T47D (cell line): ENCODE measurements at regions not wholly inside any gene's neighbourhood (a gene's known extent, or its start where the extent isn't known, plus 50 kb on each side); places are given as distances from the start of the nearest gene placed in this dataset.

Source experiments
- DNase-seq, 2 experiments: peaks; one replicate each; pipeline versions ENCODE4 v3.0.0 to v3.0.0-alpha.2; 2011 to 2012; ENCODE audit warnings: low read depth in 1 of 2, low spot score in 1 of 2
- JUND ChIP-seq: IDR thresholded peaks from 2 replicates; pipeline ENCODE4 v1.6.1; 2012; ENCODE audit warnings: low read depth
- in situ Hi-C: cut with HindIII; loops from 2 replicates; pipeline ENCODE4 v1.10.0; 2016; ENCODE audit warnings: low sequenced_read_pairs, low pct_unique_long_range_greater_than_20kb

DNA sequence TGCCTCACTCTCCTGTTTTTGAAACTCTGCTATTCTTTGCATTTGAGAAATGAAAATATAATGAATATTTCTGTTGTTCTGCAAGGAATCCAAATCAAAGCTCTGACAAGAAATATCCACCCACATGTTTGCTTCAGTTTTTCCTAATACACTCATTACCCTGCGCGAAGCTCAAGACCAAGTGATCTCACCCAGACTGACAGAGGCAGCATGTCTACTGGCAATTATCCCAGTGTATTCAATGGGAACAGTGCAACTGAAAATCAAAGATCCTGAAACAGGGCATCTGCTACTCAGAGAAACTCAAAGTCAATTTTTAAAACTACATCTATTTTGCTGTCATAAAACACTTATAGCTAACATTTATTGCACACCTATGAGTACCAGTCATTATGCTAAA is 321.0 kb upstream of the LRRC7 start:
- TF ChIP-seq JUND = no peak
- no peak for DNase-seq
- in situ Hi-C loops = no loop called here

DNA sequence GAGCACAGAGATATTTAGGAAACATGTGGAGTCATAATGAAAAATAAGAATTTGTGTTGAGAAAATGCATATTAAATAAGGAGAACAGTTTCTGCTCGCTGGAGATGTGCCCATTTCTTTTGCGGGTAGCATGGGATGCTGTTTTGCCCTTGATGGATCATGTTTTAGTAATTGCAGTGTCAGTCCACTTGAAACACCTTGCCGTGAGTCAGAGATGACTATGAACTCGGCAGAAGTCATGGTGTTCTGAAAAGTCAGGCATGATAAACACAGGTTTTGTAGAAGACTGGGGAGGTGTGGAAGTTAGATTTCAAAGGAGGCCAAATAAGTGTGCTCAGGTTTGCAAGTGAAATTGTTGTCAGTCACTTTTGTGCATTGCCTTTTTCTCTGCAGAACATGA is 315.0 kb upstream of the LRRC7 start:
- in situ Hi-C loops = no loop called here
- DNase-seq = no peak
- TF ChIP-seq JUND = no peak

DNA sequence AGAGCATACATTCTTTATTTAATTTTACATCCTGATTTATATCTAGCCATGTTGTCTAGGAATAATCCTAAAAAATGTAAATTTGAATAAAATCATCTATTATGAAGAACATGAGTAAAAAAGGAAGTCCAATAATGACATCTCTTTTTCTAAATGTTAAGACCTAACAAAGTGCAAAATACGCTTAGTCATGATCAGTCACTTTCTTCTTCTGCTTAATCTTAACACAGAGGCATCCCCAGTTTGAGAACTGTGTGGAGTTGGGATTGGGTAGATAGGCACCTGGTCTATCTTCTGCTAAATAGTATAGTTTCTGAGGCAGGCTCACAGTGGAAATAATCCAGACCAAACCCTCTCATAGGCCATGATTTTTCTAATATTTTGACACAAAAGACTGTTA is 311.7 kb upstream of the LRRC7 start:
- DNase-seq = no peak
- TF ChIP-seq JUND = no peak
- in situ Hi-C loops = no loop called here

DNA sequence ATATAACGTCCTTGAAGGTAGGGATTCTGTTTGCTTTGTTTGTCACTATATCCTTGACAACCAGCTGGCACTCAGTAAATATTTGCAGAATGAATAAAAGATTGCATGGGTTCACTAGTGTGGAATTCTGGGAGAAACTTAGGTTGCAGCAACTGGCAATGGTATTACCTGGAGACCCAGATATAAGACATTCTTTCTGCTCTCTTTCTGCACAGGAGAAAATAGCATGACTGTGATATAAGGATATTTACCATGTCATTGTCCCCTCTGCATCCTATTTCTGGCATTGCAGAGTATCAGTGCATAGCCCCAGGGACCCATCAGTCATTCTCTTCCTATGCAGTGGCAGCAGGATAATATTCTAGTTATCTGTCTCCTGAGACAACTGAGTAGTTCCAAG is 308.9 kb upstream of the LRRC7 start:
- in situ Hi-C loops = no loop called here

DNA sequence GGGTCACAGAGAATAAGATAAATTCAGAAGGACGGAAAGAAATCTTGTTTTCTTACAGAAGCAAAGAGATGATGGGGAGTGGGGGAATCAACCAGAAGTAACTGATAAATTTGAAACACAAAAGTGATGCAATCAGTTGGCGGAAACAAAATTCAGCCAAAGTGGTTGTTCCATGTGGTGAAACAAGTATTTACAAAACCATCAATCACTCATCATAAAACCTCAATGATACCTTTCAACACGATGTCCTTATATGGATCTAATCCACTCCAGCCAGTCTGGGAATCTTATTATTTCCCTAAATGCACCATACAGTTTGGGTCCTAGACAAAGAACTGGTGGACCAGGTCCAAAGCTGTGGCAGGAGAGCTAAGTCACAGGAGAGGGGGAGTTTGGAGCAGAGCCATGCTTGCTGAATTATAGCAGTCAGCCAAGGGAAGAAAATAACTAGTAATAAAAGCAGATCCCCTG is 303.8 kb upstream of the LRRC7 start:
- no peak for DNase-seq
- TF ChIP-seq JUND = no peak
- in situ Hi-C loops = no loop called here

More for the DNA sequence above, 308.9 kb upstream of the LRRC7 start:
- DNase-seq = no peak
- TF ChIP-seq JUND = no peak

DNA sequence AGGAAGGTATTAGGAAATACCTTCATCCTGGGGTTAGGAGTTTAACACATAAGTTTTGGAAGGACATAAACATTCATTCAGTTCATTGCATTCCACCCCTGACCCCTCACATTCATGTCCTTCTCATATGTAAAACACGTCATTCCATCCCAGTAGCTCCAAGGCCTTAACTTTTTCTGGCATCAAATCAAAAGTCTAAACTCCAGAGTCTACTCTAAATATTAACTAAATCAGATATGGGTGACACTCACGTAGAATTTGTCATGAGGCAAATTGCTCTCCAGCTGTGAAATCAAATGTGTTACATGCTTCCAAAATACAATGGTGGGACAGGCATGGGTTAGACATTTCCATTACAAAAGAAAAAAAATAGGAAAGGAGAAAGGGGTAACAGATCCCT is 298.2 kb upstream of the LRRC7 start:
- DNase-seq = no peak
- in situ Hi-C loops = no loop called here
- no peak for TF ChIP-seq JUND

DNA sequence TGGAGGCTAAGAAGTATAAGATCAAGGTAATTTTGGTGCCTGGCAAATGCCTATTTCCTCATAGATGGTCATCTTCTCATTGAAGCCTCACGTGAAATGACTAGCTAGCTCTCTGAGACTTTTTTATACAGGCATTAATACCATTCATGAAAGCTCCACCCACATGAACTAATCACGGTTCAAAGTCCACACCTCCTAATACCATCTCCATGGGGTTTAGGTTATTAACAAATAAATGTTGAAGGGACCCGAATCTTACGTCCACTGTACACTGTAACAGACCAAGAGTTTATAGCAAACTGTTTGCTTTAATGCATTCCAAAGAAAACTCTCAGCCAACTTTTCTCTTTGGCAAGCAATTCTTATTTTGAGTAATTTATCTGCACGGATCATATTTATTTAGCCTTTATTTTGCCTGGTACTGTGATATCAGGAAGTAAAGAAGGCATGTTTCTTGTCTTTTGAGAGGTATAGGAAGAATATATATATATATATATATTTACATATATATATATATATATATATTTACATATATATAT is 296.1 kb upstream of the LRRC7 start:
- no peak for DNase-seq
- in situ Hi-C loops = no loop called here
- no peak for TF ChIP-seq JUND

DNA sequence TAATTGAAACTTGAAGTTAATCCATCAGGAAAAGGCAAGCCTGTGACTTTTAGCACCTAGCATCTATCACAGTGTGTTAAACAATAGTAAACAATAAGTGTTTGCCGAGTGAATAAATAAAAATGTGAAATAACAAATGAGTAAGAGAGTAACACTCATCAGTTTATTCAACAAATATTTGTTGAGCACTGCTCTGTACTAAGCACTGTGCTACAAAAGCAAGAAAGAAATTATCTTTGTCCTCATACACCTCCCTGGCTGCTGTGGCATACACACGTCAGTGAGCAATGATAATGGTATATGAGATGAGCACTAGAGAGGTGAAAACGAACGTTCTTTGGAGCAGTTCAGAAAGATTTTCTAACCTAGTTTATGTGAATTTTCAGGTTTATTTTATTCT is 295.0 kb upstream of the LRRC7 start:
- no peak for DNase-seq
- in situ Hi-C loops = no loop called here
- TF ChIP-seq JUND = no peak

DNA sequence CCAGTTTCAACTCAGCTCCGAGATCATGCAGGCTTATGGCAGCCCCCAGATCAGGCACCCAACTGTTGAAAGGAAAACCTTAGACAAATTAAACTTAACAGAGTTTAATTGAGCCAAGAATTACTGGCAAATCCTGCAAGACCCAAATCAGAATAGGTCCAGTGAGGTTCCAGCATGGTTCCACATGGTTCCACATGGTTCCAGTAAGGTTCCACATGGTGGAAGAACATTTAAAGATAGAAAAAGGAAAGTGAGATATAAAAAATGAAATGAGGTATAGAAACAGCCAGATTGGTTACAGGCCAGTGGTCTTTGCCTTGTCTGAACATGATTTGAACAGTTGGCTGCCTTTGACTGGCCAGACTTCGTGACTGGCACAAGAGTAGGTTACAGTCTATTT is 288.8 kb upstream of the LRRC7 start:
- no peak for TF ChIP-seq JUND
- in situ Hi-C loops = no loop called here
- no peak for DNase-seq

DNA sequence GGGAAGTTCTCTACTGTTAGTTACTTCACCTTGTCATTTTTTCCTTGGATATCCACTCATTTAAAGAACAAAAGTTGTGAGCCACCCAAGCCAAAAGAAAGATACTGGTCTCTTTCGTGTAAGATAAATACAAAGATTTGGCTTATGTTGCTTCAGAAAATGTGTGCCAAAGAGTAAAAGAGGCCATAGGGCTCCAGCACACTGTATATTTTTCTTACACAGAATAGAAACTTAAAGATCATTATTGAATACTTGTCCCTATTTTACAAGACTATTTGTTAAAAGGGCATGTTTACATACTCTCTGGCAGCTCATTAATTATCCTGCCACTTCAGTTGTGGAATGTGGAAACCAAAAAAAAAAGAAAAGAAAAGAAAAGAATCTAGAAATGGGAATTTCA is 284.2 kb upstream of the LRRC7 start:
- no peak for DNase-seq
- in situ Hi-C loops = no loop called here
- no peak for TF ChIP-seq JUND

DNA sequence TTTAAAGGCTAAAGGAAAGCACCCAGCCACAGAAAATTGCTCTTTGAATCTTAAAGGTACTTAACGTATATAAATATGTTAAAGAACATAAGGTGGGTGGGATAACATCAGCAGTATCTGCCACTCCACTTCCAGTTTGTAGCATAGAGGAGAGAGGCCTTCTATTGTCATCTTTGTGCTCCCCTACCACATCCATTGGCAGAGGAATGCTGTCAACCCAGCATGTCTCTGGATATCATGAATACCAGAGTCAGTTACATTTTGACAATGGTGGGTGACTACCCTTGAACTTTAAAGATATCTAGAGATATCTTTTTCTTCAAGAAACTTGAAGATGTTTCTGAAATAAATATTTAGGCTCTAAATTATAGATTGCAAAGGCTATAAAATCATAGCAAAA is 283.2 kb upstream of the LRRC7 start:
- in situ Hi-C loops = no loop called here
- TF ChIP-seq JUND = no peak
- DNase-seq = no peak

DNA sequence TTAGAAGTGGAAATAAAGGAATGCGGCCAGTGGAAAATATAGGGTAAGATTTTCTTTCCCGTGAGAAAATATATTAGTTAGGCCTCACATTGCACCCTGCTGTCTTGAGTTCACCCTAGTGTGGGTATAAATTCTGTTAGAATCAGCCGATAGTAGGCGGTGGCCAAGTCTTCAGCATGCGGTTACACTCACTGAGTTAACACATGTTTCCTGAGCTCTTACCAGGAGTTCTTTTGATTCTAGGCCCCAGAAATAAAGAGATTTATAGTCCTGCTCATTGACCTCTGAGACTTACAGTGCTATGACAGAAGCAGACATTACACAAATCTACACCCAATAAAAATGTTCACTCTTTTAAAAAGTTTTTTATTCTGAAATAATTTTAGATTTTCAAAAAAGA is 279.3 kb upstream of the LRRC7 start:
- no peak for DNase-seq
- no peak for TF ChIP-seq JUND
- in situ Hi-C loops = no loop called here

DNA sequence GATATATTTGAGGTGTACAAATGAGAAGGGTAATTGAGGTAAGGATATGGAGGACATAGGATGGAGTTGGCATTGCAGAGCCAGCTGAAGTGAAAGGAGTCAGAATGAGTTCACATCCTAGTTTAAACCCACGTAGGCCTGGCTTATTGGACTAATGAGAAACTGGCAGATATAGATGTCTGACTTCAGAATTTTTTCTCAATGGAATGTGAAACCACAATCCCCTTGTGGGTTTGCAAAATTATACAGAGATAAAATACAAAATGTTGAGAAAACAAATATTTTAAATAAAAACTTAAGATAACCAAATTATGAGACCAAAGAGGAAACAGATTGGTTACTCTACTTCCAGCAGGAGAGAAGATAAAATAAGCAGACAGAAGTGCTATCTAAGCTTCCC is 277.4 kb upstream of the LRRC7 start:
- DNase-seq = no peak

DNA sequence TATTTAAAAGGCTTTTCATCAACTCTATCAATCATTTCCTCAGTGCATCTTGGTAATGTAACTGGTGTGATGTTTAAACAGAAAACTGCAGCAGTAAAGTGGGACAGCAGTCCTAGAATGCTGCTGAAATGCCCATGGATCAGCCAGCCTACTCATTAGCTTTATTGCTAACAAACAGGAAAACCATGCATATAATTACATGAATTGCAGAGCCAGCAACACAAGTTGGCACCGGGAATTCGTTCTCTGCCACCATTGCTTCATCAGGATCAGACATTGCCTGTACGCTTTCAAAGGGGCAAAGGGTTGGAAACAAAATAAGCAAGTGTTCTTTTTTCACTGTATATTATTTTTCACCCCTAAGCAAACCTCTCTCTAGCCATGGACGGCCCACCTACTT is 276.2 kb upstream of the LRRC7 start:
- no peak for TF ChIP-seq JUND
- no peak for DNase-seq
- in situ Hi-C loops = no loop called here

More for the DNA sequence above, 277.4 kb upstream of the LRRC7 start:
- TF ChIP-seq JUND = no peak
- in situ Hi-C loops = no loop called here
